ENCODE measurements at regions not wholly inside any gene's neighbourhood (a gene's known extent, or its start where the extent isn't known, plus 50 kb on each side); places are given as distances from the start of the nearest gene placed in this dataset.
A peak's percentile ranks its signal among the peaks of the same experiment; 100 is the strongest.

GRCh38 chr7:131655447-131655846 lies 99.0 kb upstream of the PODXL start:
- no peak overlapping the region for H3K9ac ChIP-seq (ENCODE audit: low read length)
- no peaks in the 10 kb centered on the region for H3K27me3 ChIP-seq (ENCODE audit: control insufficient read depth, insufficient read depth, low read length)
- no peak overlapping the region for H3K27ac ChIP-seq (ENCODE audit: low read depth, low read length)

DNA sequence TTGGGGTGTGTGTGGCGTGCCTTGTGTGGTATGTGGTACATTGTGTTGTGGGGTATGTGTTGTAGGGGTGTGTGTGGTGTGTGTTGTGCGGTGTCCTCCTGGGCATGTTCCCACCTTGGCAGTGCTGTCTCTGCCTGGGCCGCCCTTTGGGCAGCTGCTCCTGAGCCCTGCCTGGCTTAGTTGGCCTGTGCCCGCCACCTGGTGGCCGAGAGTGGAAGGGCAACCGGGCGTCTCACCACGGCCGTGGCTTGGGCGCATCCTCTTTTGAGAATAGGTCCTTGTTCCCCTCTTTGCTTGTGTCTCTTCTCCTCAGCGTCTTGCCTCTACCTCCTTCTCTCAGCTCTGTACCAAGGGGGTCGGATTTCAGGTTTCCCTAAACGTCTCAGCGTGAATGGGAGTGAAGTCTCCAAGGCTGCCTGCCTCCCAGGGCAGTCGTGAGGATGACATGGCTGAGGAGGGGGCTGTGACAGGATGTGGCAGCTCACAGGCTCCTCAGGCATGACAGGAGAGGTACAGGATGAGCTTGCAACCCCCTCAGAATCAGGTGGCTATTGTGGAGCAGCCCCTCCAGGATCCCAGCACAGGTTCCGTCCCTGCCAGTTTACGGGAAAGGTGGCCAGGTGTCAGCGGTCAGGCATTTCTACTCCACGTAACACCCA lies 98.4 kb upstream of the PODXL start:
- Histone ChIP-seq H3K9me3 (ENCODE audit: control insufficient read depth, insufficient read depth, low read depth, low read length) (no peaks in the 10 kb centered on the region), H3K36me3 (ENCODE audit: control insufficient read depth, insufficient read depth, low read length) (no peaks in the 10 kb centered on the region), H3K27ac (ENCODE audit: low read depth, low read length) (no peak overlapping the region), H3K4me3 (ENCODE audit: low read depth, low read length) (no peak overlapping the region; the same call in 1 of the 2 replicates), H3K4me1 (ENCODE audit: control insufficient read depth, insufficient read depth, low read length) (peaks cover 45% of the 10 kb centered on the region), H3K9ac (ENCODE audit: low read length) (no peak overlapping the region), H3K27me3 (ENCODE audit: control insufficient read depth, insufficient read depth, low read length) (no peaks in the 10 kb centered on the region)

More at GRCh38 chr7:131655447-131655846, 99.0 kb upstream of the PODXL start:
- Histone ChIP-seq H3K36me3 (ENCODE audit: control insufficient read depth, insufficient read depth, low read length) (no peaks in the 10 kb centered on the region), H3K9me3 (ENCODE audit: control insufficient read depth, insufficient read depth, low read depth, low read length) (no peaks in the 10 kb centered on the region), H3K4me3 (ENCODE audit: low read depth, low read length) (no peak overlapping the region), H3K4me1 (ENCODE audit: control insufficient read depth, insufficient read depth, low read length) (peaks cover 40% of the 10 kb centered on the region)

DNA sequence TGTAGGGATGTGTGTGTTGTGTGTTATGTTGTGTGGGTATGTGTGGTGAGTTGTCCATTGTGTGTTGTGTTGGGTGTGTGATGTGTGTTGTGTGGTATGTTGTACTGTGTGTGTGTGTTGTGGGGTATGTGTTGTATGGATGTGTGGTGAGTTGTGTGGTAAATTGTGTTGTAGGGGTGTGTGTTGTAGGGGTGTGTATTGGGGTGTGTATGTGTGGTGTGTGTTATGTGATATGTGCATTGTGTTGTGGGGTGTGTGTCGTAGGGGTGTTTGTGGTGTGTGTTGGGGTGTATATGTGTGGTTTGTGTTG lies 97.8 kb upstream of the PODXL start:
- no peak overlapping the region for H3K9ac ChIP-seq (ENCODE audit: low read length)
- H3K9me3 ChIP-seq (ENCODE audit: control insufficient read depth, insufficient read depth, low read depth, low read length): no peaks in the 10 kb centered on the region
- H3K4me1 ChIP-seq (ENCODE audit: control insufficient read depth, insufficient read depth, low read length): peaks cover 51% of the 10 kb centered on the region
- no peaks in the 10 kb centered on the region for H3K27me3 ChIP-seq (ENCODE audit: control insufficient read depth, insufficient read depth, low read length)
- H3K36me3 ChIP-seq (ENCODE audit: control insufficient read depth, insufficient read depth, low read length): no peaks in the 10 kb centered on the region
- H3K27ac ChIP-seq (ENCODE audit: low read depth, low read length): no peak overlapping the region
- no peak overlapping the region; the same call in 1 of the 2 replicates for H3K4me3 ChIP-seq (ENCODE audit: low read depth, low read length)

- no peaks in the 10 kb centered on the region for H3K9me3 ChIP-seq (ENCODE audit: control insufficient read depth, insufficient read depth, low read depth, low read length)
- H3K4me1 ChIP-seq (ENCODE audit: control insufficient read depth, insufficient read depth, low read length): peaks cover 56% of the 10 kb centered on the region
- H3K36me3 ChIP-seq (ENCODE audit: control insufficient read depth, insufficient read depth, low read length): no peaks in the 10 kb centered on the region
- H3K9ac ChIP-seq (ENCODE audit: low read length): peak overlapping the region; percentile 52
- H3K27me3 ChIP-seq (ENCODE audit: control insufficient read depth, insufficient read depth, low read length): no peaks in the 10 kb centered on the region
- peak overlapping the region; percentile 11; the same call in 1 of the 2 replicates for H3K4me3 ChIP-seq (ENCODE audit: low read depth, low read length)
- no peak overlapping the region; the same call in 1 of the 2 replicates for H3K27ac ChIP-seq (ENCODE audit: low read depth, low read length)
Measured at GRCh38 chr7:131653418-131654248, 97.2 kb upstream of the PODXL start.

DNA sequence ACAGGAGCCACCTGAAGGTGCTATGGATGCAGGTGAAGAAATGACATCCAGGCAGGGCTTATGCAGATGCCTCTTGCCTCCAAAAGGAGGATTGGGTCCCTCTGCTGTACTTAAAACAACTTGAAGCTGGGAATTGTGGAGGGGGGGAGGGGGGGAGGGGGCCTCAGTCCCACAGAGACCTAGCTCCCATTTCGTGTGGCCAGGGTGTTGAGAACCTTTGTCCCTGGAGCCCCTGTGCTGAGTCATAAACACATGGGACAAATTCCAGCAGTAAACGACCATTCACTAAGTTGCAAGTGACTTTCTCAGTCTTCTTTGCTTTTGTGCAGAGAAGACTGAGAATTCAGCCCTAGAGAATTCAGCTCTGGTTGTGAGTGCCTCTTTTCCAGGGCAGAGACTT lies 96.5 kb upstream of the PODXL start:
- H3K27me3 ChIP-seq (ENCODE audit: control insufficient read depth, insufficient read depth, low read length): no peaks in the 10 kb centered on the region
- H3K9ac ChIP-seq (ENCODE audit: low read length): peak overlapping the region; percentile 52
- no peak overlapping the region; the same call in 1 of the 2 replicates for H3K27ac ChIP-seq (ENCODE audit: low read depth, low read length)
- no peaks in the 10 kb centered on the region for H3K9me3 ChIP-seq (ENCODE audit: control insufficient read depth, insufficient read depth, low read depth, low read length)
- H3K36me3 ChIP-seq (ENCODE audit: control insufficient read depth, insufficient read depth, low read length): no peaks in the 10 kb centered on the region
- H3K4me3 ChIP-seq (ENCODE audit: low read depth, low read length): peak overlapping the region; percentile 11; the same call in 1 of the 2 replicates
- H3K4me1 ChIP-seq (ENCODE audit: control insufficient read depth, insufficient read depth, low read length): peaks cover 63% of the 10 kb centered on the region

DNA sequence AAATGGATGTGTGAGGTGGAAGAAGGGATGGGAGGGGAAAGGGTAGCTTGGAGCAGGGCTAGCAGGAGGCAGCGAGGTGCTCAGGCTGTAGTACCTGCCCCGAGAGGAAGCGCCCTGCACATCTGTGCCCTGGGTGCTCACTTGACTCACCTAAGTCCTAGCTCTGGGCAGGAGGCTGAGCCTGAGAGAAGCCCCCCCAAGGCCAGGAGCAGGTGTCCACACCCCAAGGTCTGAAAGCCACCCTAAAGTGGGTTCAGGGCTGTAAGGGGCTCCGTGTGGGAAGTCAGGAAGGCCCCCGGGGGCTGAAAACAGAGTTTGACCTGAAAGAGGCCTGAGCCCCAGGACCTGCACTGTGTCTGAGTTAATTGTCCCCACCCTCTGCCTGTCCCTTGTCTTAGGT lies 95.8 kb upstream of the PODXL start:
- H3K4me1 ChIP-seq (ENCODE audit: control insufficient read depth, insufficient read depth, low read length): peaks cover 57% of the 10 kb centered on the region
- H3K4me3 ChIP-seq (ENCODE audit: low read depth, low read length): no peak overlapping the region
- no peak overlapping the region for H3K27ac ChIP-seq (ENCODE audit: low read depth, low read length)

GRCh38 chr7:131649879-131650278 lies 93.5 kb upstream of the PODXL start:
- H3K9ac ChIP-seq (ENCODE audit: low read length): peak overlapping the region; percentile 48
- no peak overlapping the region for H3K27ac ChIP-seq (ENCODE audit: low read depth, low read length)
- no peaks in the 10 kb centered on the region for H3K9me3 ChIP-seq (ENCODE audit: control insufficient read depth, insufficient read depth, low read depth, low read length)
- H3K4me1 ChIP-seq (ENCODE audit: control insufficient read depth, insufficient read depth, low read length): peaks cover 44% of the 10 kb centered on the region
- no peaks in the 10 kb centered on the region for H3K36me3 ChIP-seq (ENCODE audit: control insufficient read depth, insufficient read depth, low read length)
- no peak overlapping the region for H3K4me3 ChIP-seq (ENCODE audit: low read depth, low read length)
- no peaks in the 10 kb centered on the region for H3K27me3 ChIP-seq (ENCODE audit: control insufficient read depth, insufficient read depth, low read length)

More for the DNA sequence above, 95.8 kb upstream of the PODXL start:
- H3K27me3 ChIP-seq (ENCODE audit: control insufficient read depth, insufficient read depth, low read length): no peaks in the 10 kb centered on the region
- no peaks in the 10 kb centered on the region for H3K36me3 ChIP-seq (ENCODE audit: control insufficient read depth, insufficient read depth, low read length)
- H3K9ac ChIP-seq (ENCODE audit: low read length): no peak overlapping the region
- H3K9me3 ChIP-seq (ENCODE audit: control insufficient read depth, insufficient read depth, low read depth, low read length): no peaks in the 10 kb centered on the region

DNA sequence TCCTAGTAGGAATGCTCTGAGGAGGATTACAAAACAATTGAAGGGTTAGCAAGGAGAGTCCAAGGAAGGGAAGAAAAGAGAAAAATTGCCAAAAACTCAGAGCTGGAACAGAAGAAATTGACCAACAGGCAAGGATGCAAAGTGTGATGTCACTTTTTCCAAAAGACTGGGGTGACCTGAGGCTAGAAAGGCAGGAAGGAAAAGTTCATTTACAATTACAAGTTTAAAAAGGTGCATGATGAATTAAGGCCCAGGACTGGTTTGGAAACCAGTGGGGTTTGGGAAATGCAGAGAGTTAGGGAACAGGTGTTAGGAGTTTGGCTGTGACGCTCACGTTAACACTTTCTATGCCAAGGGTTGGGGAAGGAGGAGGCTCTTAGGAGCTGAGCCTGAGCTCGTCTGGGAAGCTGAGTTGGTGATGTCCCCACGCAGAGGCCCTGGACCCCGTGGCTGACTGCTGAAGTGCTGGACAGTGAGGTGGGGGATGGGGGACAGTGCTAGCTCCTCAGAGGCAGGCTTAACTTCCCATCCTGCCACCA lies 92.6 kb upstream of the PODXL start:
- H3K36me3 ChIP-seq (ENCODE audit: control insufficient read depth, insufficient read depth, low read length): no peaks in the 10 kb centered on the region
- peak overlapping the region; percentile 67; the same call in 1 of the 2 replicates for H3K27ac ChIP-seq (ENCODE audit: low read depth, low read length)
- H3K9me3 ChIP-seq (ENCODE audit: control insufficient read depth, insufficient read depth, low read depth, low read length): no peaks in the 10 kb centered on the region
- H3K4me1 ChIP-seq (ENCODE audit: control insufficient read depth, insufficient read depth, low read length): peaks cover 43% of the 10 kb centered on the region
- H3K27me3 ChIP-seq (ENCODE audit: control insufficient read depth, insufficient read depth, low read length): no peaks in the 10 kb centered on the region
- H3K9ac ChIP-seq (ENCODE audit: low read length): peak overlapping the region; percentile 10
- no peak overlapping the region for H3K4me3 ChIP-seq (ENCODE audit: low read depth, low read length)

- H3K9me3 ChIP-seq (ENCODE audit: control insufficient read depth, insufficient read depth, low read depth, low read length): no peaks in the 10 kb centered on the region
- peaks cover 37% of the 10 kb centered on the region for H3K4me1 ChIP-seq (ENCODE audit: control insufficient read depth, insufficient read depth, low read length)
- H3K27me3 ChIP-seq (ENCODE audit: control insufficient read depth, insufficient read depth, low read length): no peaks in the 10 kb centered on the region
- no peak overlapping the region for H3K4me3 ChIP-seq (ENCODE audit: low read depth, low read length)
- peak overlapping the region; percentile 67; the same call in 1 of the 2 replicates for H3K27ac ChIP-seq (ENCODE audit: low read depth, low read length)
- no peaks in the 10 kb centered on the region for H3K36me3 ChIP-seq (ENCODE audit: control insufficient read depth, insufficient read depth, low read length)
- H3K9ac ChIP-seq (ENCODE audit: low read length): no peak overlapping the region
Measured at GRCh38 chr7:131648491-131648890, 92.1 kb upstream of the PODXL start.

- H3K4me3 ChIP-seq (ENCODE audit: low read depth, low read length): no peak overlapping the region
- no peak overlapping the region for H3K9ac ChIP-seq (ENCODE audit: low read length)
- no peaks in the 10 kb centered on the region for H3K36me3 ChIP-seq (ENCODE audit: control insufficient read depth, insufficient read depth, low read length)
- no peak overlapping the region for H3K27ac ChIP-seq (ENCODE audit: low read depth, low read length)
- no peaks in the 10 kb centered on the region for H3K27me3 ChIP-seq (ENCODE audit: control insufficient read depth, insufficient read depth, low read length)
- peaks cover 24% of the 10 kb centered on the region for H3K4me1 ChIP-seq (ENCODE audit: control insufficient read depth, insufficient read depth, low read length)
- no peaks in the 10 kb centered on the region for H3K9me3 ChIP-seq (ENCODE audit: control insufficient read depth, insufficient read depth, low read depth, low read length)
Measured at GRCh38 chr7:131646203-131646602, 89.8 kb upstream of the PODXL start.

GRCh38 chr7:131642429-131642828 lies 86.0 kb upstream of the PODXL start:
- no peak overlapping the region for H3K27ac ChIP-seq (ENCODE audit: low read depth, low read length)
- no peak overlapping the region for H3K4me3 ChIP-seq (ENCODE audit: low read depth, low read length)
- H3K36me3 ChIP-seq (ENCODE audit: control insufficient read depth, insufficient read depth, low read length): no peaks in the 10 kb centered on the region
- H3K9ac ChIP-seq (ENCODE audit: low read length): no peak overlapping the region
- peaks cover 22% of the 10 kb centered on the region for H3K4me1 ChIP-seq (ENCODE audit: control insufficient read depth, insufficient read depth, low read length)
- no peaks in the 10 kb centered on the region for H3K9me3 ChIP-seq (ENCODE audit: control insufficient read depth, insufficient read depth, low read depth, low read length)
- no peaks in the 10 kb centered on the region for H3K27me3 ChIP-seq (ENCODE audit: control insufficient read depth, insufficient read depth, low read length)
